AG04450 (cell line): ENCODE measurements at regions not wholly inside any gene's neighbourhood (a gene's known extent, or its start where the extent isn't known, plus 50 kb on each side); places are given as distances from the start of the nearest gene placed in this dataset.

Source experiments
- CTCF ChIA-PET: fragments of 300-600, 350-600 bp; formaldehyde crosslinking; extraction: SDS; loops from one replicate; lab custom pipeline; 2022; ENCODE audit warnings: antibody characterized with exemption, inconsistent platforms; lab: Charles Lee
- POLR2A ChIA-PET: fragments of 350-600 bp; formaldehyde crosslinking; extraction: SDS; loops from one replicate; lab custom pipeline; 2021; ENCODE audit warnings: antibody characterized with exemption, inconsistent platforms; lab: Yijun Ruan, JAX
- DNase-seq: peaks from one replicate; pipeline ENCODE4 v3.0.0-alpha.2; 2011; ENCODE audit warnings: low read depth, low spot score
- H3K27ac ChIP-seq: one replicate; pipeline ENCODE4 v1.5.1; 2012; ENCODE audit warnings: low read depth, low read length, control low read depth
- H3K27me3 ChIP-seq: one replicate; pipeline ENCODE4 v1.6.0; 2012; ENCODE audit warnings: low read length; ENCODE audit not compliant: control insufficient read depth, insufficient read depth
- H3K4me3 ChIP-seq: 2 replicates; pipeline ENCODE4 v1.5.1; 2011; ENCODE audit warnings: mild to moderate bottlenecking, low read depth, low read length, control low read depth
- H3K9me3 ChIP-seq: 2 replicates; pipeline ENCODE4 v1.5.1; 2012; ENCODE audit warnings: low read length; ENCODE audit not compliant: control insufficient read depth, insufficient read depth
- CTCF ChIP-seq: IDR thresholded peaks from 2 replicates; pipeline ENCODE4 v1.5.1; 2011; ENCODE audit warnings: low read depth, low read length, control low read depth, inconsistent platforms

DNA sequence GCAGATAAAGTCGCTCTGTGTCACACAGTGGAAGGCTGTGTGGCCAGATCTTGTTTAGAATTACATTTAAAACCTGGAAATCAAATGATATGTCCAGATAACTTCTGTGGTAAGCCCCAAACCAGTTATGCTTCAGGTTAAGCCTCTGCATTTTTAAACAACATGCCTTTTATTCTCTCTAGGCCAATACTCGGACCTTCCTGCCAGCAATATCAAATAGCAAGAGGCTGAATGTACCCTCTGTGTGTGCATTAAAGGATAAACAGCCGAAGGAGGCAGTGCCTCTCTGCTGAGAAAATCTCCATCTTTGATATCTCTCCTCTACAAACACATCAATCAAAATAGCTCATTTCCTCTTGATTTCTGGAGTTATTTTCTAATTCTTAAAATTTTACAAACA is 67.1 kb upstream of the TMEM260 start:
- TF ChIP-seq CTCF: no peak
- no peak overlapping the region for H3K27ac ChIP-seq
- POLR2A ChIA-PET: no interaction called here
- H3K27me3 ChIP-seq: no peaks in the 10 kb centered on the region
- DNase-seq: no peak
- H3K4me3 ChIP-seq: no peak overlapping the region
- no peaks in the 10 kb centered on the region for H3K9me3 ChIP-seq
- CTCF ChIA-PET: interaction anchor here (1.3 kb wide), 1 partner anchor 21 kb away, joined by 3 read pairs; no protein-coding TSS in a partner anchor

- no peak overlapping the region for H3K27ac ChIP-seq
- no peaks in the 10 kb centered on the region for H3K27me3 ChIP-seq
- ChIA-PET CTCF (interaction anchor here (1.3 kb wide), 1 partner anchor 24 kb away, joined by 6 read pairs; no protein-coding TSS in a partner anchor), POLR2A (no interaction called here)
- no peak overlapping the region for H3K4me3 ChIP-seq
- H3K9me3 ChIP-seq: no peaks in the 10 kb centered on the region
- DNase-seq: no peak
- TF ChIP-seq CTCF: no peak
Measured at GRCh38 chr14:56514663-56515371, 64.8 kb upstream of the TMEM260 start.

GRCh38 chr14:56515739-56516138 is 63.9 kb upstream of the TMEM260 start:
- TF ChIP-seq CTCF: no peak
- CTCF ChIA-PET: interaction anchor here (1.3 kb wide), 1 partner anchor 25 kb away, joined by 6 read pairs; no protein-coding TSS in a partner anchor
- Histone ChIP-seq H3K4me3 (no peak overlapping the region), H3K9me3 (no peaks in the 10 kb centered on the region), H3K27ac (no peak overlapping the region), H3K27me3 (no peaks in the 10 kb centered on the region)
- no peak for DNase-seq
- POLR2A ChIA-PET: no interaction called here

DNA sequence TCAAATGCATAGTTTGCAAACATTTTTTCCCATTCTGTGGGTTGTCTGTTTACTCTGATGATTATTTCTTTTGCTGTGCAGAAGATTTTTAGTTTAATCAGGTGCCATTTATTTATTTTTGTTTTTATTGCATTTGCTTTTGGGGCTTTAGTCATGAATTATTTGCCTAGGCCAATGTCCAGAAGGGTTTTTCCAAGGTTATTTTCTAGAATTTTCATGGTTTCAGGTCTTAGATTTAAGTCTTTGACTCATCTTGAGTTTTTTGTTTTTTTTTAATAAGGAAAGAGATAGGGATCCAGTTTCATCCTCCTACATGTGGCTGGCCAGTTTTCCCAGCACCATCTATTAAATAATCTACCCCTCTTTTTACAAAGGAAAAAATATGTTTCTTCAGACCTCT is 57.2 kb upstream of the TMEM260 start:
- CTCF ChIA-PET: no interaction called here
- DNase-seq: no peak
- Histone ChIP-seq H3K9me3 (no peaks in the 10 kb centered on the region), H3K27ac (no peak overlapping the region), H3K27me3 (peaks cover 5% of the 10 kb centered on the region), H3K4me3 (no peak overlapping the region)
- no peak for TF ChIP-seq CTCF
- POLR2A ChIA-PET: no interaction called here

- ChIA-PET CTCF (no interaction called here), POLR2A (no interaction called here)
- H3K4me3 ChIP-seq: no peak overlapping the region
- no peak for TF ChIP-seq CTCF
- no peak overlapping the region for H3K27ac ChIP-seq
- DNase-seq: no peak
- H3K27me3 ChIP-seq: peaks cover 11% of the 10 kb centered on the region
- H3K9me3 ChIP-seq: no peaks in the 10 kb centered on the region
Measured at GRCh38 chr14:56524971-56525677, 54.5 kb upstream of the TMEM260 start.
